GM21423 (cell line): ENCODE measurements at regions not wholly inside any gene's neighbourhood (a gene's known extent, or its start where the extent isn't known, plus 50 kb on each side); places are given as distances from the start of the nearest gene placed in this dataset.

Source experiments
- ATAC-seq: cut with Tn5 transposase; IDR thresholded peaks from one replicate; pipeline ENCODE4 v1.9.1; 2021; ENCODE audit warnings: mild to moderate bottlenecking, moderate library complexity; ENCODE audit not compliant: unreplicated experiment

GRCh38 chr2:8622199-8622911, 59.5 kb upstream of the ID2 start:
- ATAC-seq = no peak

GRCh38 chr2:8622924-8623465, 58.9 kb upstream of the ID2 start:
- ATAC-seq = no peak

- ATAC-seq = no peak
Measured at GRCh38 chr2:8623576-8623957, 58.3 kb upstream of the ID2 start.

- ATAC-seq = no peak
Measured at GRCh38 chr2:8623958-8624591, 57.8 kb upstream of the ID2 start.

- ATAC-seq = no peak
Measured at GRCh38 chr2:8624855-8625398, 56.9 kb upstream of the ID2 start.

GRCh38 chr2:8625399-8626300, 56.2 kb upstream of the ID2 start:
- ATAC-seq = no peak

- ATAC-seq = no peak
Measured at GRCh38 chr2:8626572-8626971, 55.3 kb upstream of the ID2 start.

- no peak for ATAC-seq
Measured at GRCh38 chr2:8627019-8627691, 54.7 kb upstream of the ID2 start.

GRCh38 chr2:8627692-8628085, 54.2 kb upstream of the ID2 start:
- no peak for ATAC-seq

GRCh38 chr2:8628179-8628865, 53.5 kb upstream of the ID2 start:
- ATAC-seq = no peak

GRCh38 chr2:8628866-8629209, 53.0 kb upstream of the ID2 start:
- no peak for ATAC-seq

- ATAC-seq = no peak
Measured at GRCh38 chr2:8629402-8629801, 52.5 kb upstream of the ID2 start.

GRCh38 chr2:8630676-8631464, 51.0 kb upstream of the ID2 start:
- no peak for ATAC-seq

GRCh38 chr2:8631465-8632005, 50.3 kb upstream of the ID2 start:
- no peak for ATAC-seq
